WTC11 (cell line): ENCODE measurements at regions not wholly inside any gene's neighbourhood (a gene's known extent, or its start where the extent isn't known, plus 50 kb on each side); places are given as distances from the start of the nearest gene placed in this dataset.

Source experiments
- ATAC-seq: fragments of 200-7000 bp; cut with Tn5 transposase; 2 replicates; pipeline ENCODE4 v1.10.0; 2021; ENCODE audit warnings: mild to moderate bottlenecking, moderate library complexity
- CTCF ChIA-PET: fragments of 300-600 bp; sonication (Branson Sonifier 250); formaldehyde crosslinking; loops from one replicate; lab custom pipeline; 2021; ENCODE audit warnings: antibody characterized with exemption; lab: Charles Lee
- POLR2A ChIA-PET: fragments of 350-600 bp; sonication (Branson Sonifier 250); formaldehyde crosslinking; loops from one replicate; lab custom pipeline; 2021; ENCODE audit warnings: antibody characterized with exemption; lab: Charles Lee
- DNase-seq: peaks from one replicate; pipeline ENCODE4 v3.0.0; 2021; ENCODE audit warnings: low spot score
- H3K27ac Mint-ChIP-seq: 2 replicates; pipeline ENCODE4 v1.8.0; 2021; ENCODE audit warnings: mixed read lengths
- H3K27me3 Mint-ChIP-seq: 2 replicates; pipeline ENCODE4 v1.8.0; 2021; ENCODE audit warnings: low read depth, mild to moderate bottlenecking, moderate library complexity, mixed read lengths
- H3K36me3 Mint-ChIP-seq: 2 replicates; pipeline ENCODE4 v1.8.0; 2021; ENCODE audit warnings: mixed read lengths
- H3K4me1 Mint-ChIP-seq: 2 replicates; pipeline ENCODE4 v1.8.0; 2022; ENCODE audit warnings: mixed read lengths
- H3K4me3 Mint-ChIP-seq: 2 replicates; pipeline ENCODE4 v1.8.0; 2021; ENCODE audit warnings: mild to moderate bottlenecking, moderate library complexity, mixed read lengths
- H3K9me3 Mint-ChIP-seq: 2 replicates; pipeline ENCODE4 v1.8.0; 2021; ENCODE audit warnings: mixed read lengths
- ATF2 ChIP-seq: sonication (generic); formaldehyde crosslinking; IDR thresholded peaks from 2 replicates; pipeline ENCODE4 v1.8.1; 2022; ENCODE audit warnings: low read depth, missing genetic modification reagents, borderline replicate concordance
- ATF3 ChIP-seq: sonication (generic); formaldehyde crosslinking; conservative IDR thresholded peaks from 2 replicates; pipeline ENCODE4 v1.8.1; 2022; ENCODE audit warnings: mild to moderate bottlenecking, missing genetic modification reagents
- CDX4 ChIP-seq: fragments of 250-450 bp; sonication (Bioruptor Pico); IDR thresholded peaks from 2 replicates; pipeline ENCODE4 v1.9.0; 2021; ENCODE audit warnings: moderate library complexity, mild to moderate bottlenecking, inconsistent platforms, borderline replicate concordance
- ELF4 ChIP-seq: sonication (generic); formaldehyde crosslinking; IDR thresholded peaks from 2 replicates; pipeline ENCODE4 v1.8.1; 2022; ENCODE audit warnings: low read depth, mild to moderate bottlenecking, moderate library complexity, missing genetic modification reagents
- ERG ChIP-seq: fragments of 250-450 bp; sonication (Bioruptor Pico); IDR thresholded peaks from 2 replicates; pipeline ENCODE4 v1.8.0; 2021; ENCODE audit warnings: mild to moderate bottlenecking
- ESRRA ChIP-seq: sonication (generic); formaldehyde crosslinking; IDR thresholded peaks from 2 replicates; pipeline ENCODE4 v1.8.1; 2022; ENCODE audit warnings: mild to moderate bottlenecking, missing genetic modification reagents, borderline replicate concordance
- ETV6 ChIP-seq: sonication (generic); formaldehyde crosslinking; IDR thresholded peaks from 2 replicates; pipeline ENCODE4 v1.8.1; 2022; ENCODE audit warnings: mild to moderate bottlenecking, missing genetic modification reagents
- GABPB1 ChIP-seq: sonication (generic); formaldehyde crosslinking; IDR thresholded peaks from 2 replicates; pipeline ENCODE4 v1.8.1; 2023; ENCODE audit warnings: mild to moderate bottlenecking, missing genetic modification reagents
- GRHL2 ChIP-seq: fragments of 250-450 bp; sonication (Bioruptor Pico); IDR thresholded peaks from 2 replicates; pipeline ENCODE4 v1.8.0; 2022; ENCODE audit warnings: mild to moderate bottlenecking, moderate library complexity; ENCODE audit not compliant: insufficient replicate concordance, severe bottlenecking
- MAX ChIP-seq: sonication (generic); formaldehyde crosslinking; IDR thresholded peaks from 2 replicates; pipeline ENCODE4 v1.8.0; 2022; ENCODE audit warnings: mild to moderate bottlenecking, missing genetic modification reagents
- MLX ChIP-seq: sonication (generic); formaldehyde crosslinking; IDR thresholded peaks from 2 replicates; pipeline ENCODE4 v1.8.1; 2023; ENCODE audit warnings: mild to moderate bottlenecking, missing genetic modification reagents, moderate library complexity
- NFYB ChIP-seq: sonication (generic); formaldehyde crosslinking; conservative IDR thresholded peaks from 2 replicates; pipeline ENCODE4 v1.8.0; 2022; ENCODE audit warnings: low read depth, missing genetic modification reagents
- NR1H2 ChIP-seq: sonication (generic); formaldehyde crosslinking; IDR thresholded peaks from 2 replicates; pipeline ENCODE4 v1.9.0; 2021; ENCODE audit warnings: mild to moderate bottlenecking, moderate library complexity, missing genetic modification reagents
- PRDM15 ChIP-seq: sonication (generic); formaldehyde crosslinking; IDR thresholded peaks from 2 replicates; pipeline ENCODE4 v1.8.0; 2022; ENCODE audit warnings: missing genetic modification reagents
- RELA ChIP-seq: sonication (generic); formaldehyde crosslinking; IDR thresholded peaks from 2 replicates; pipeline ENCODE4 v1.8.1; 2022; ENCODE audit warnings: missing genetic modification reagents, mild to moderate bottlenecking, borderline replicate concordance
- RORB ChIP-seq: fragments of 250-450 bp; sonication (Bioruptor Pico); IDR thresholded peaks from 2 replicates; pipeline ENCODE4 v1.9.0; 2021; ENCODE audit warnings: mild to moderate bottlenecking
- ZNF138 ChIP-seq: sonication (generic); formaldehyde crosslinking; conservative IDR thresholded peaks from 2 replicates; pipeline ENCODE4 v1.8.1; 2022; ENCODE audit warnings: mild to moderate bottlenecking, moderate library complexity, missing genetic modification reagents
- ZNF416 ChIP-seq: fragments of 250-450 bp; sonication (Bioruptor Pico); IDR thresholded peaks from 2 replicates; pipeline ENCODE4 v1.9.0; 2021; ENCODE audit warnings: mild to moderate bottlenecking, inconsistent platforms
- ZNF512 ChIP-seq: sonication (generic); formaldehyde crosslinking; IDR thresholded peaks from 2 replicates; pipeline ENCODE4 v1.8.1; 2022; ENCODE audit warnings: missing genetic modification reagents, borderline replicate concordance

- no peak for TF ChIP-seq ATF3 (CRISPR knock-in tag)
- TF ChIP-seq RORB (CRISPR knock-in tag) = no peak
- TF ChIP-seq ERG (CRISPR knock-in tag) = no peak
- no peak for TF ChIP-seq MAX (CRISPR knock-in tag)
- TF ChIP-seq NR1H2 (CRISPR knock-in tag) = no peak
- TF ChIP-seq ZNF138 = no peak
Observed at GRCh38 chr4:3615386-3616286, 83.4 kb upstream of the LRPAP1 start (continued).

- CTCF ChIA-PET = no interaction called here
- ATAC-seq = no peak
- no peak overlapping the region; the same call in 1 of the 2 replicates for H3K27ac Mint-ChIP-seq
Observed at GRCh38 chr4:3614731-3614980, 82.4 kb upstream of the LRPAP1 start.

More at GRCh38 chr4:3614731-3614980, 82.4 kb upstream of the LRPAP1 start:
- Mint-ChIP-seq H3K36me3 (peaks cover 3% of the 10 kb centered on the region; the same call in 1 of the 2 replicates), H3K4me1 (peaks cover 9% of the 10 kb centered on the region), H3K9me3 (peaks cover 16% of the 10 kb centered on the region), H3K27me3 (peaks cover 12% of the 10 kb centered on the region)
- no peak for DNase-seq
- POLR2A ChIA-PET = no interaction called here
- TF ChIP-seq MLX (CRISPR knock-in tag) = no peak
- no peak for TF ChIP-seq CDX4 (CRISPR knock-in tag)
- no peak for TF ChIP-seq ESRRA (CRISPR knock-in tag)
- TF ChIP-seq NFYB (CRISPR knock-in tag) = no peak
- TF ChIP-seq GRHL2 (CRISPR knock-in tag) = no peak
- TF ChIP-seq GABPB1 (CRISPR knock-in tag) = no peak
- no peak for TF ChIP-seq ETV6 (CRISPR knock-in tag)
- TF ChIP-seq ELF4 (CRISPR knock-in tag) = no peak
- no peak for TF ChIP-seq ZNF416 (CRISPR knock-in tag)
- TF ChIP-seq PRDM15 (CRISPR knock-in tag) = no peak
- no peak for TF ChIP-seq RELA (CRISPR knock-in tag)
- no peak for TF ChIP-seq ATF2 (CRISPR knock-in tag)
- no peak for TF ChIP-seq ZNF512
- TF ChIP-seq, all 79 proteins: peak for 0
- no peak overlapping the region for H3K4me3 Mint-ChIP-seq
